ENCODE measurements at regions not wholly inside any gene's neighbourhood (a gene's known extent, or its start where the extent isn't known, plus 50 kb on each side); places are given as distances from the start of the nearest gene placed in this dataset.

- H3K4me3 ChIP-seq (ENCODE audit: low read length): no peak overlapping the region
- no peak for TF ChIP-seq CTCF (conservative IDR thresholded peaks at IDR 0.05; ENCODE audit: low read length)
- DNase-seq (ENCODE audit: low read depth): no peak
Measured at GRCh38 chr15:36406911-36407310, 172.5 kb upstream of the CDIN1 start.

- no peak for TF ChIP-seq CTCF (conservative IDR thresholded peaks at IDR 0.05; ENCODE audit: low read length)
Measured at GRCh38 chr15:36407647-36408046, 171.8 kb upstream of the CDIN1 start.

GRCh38 chr15:36409819-36410218 lies 169.6 kb upstream of the CDIN1 start:
- DNase-seq (ENCODE audit: low read depth): no peak
- no peak for TF ChIP-seq CTCF (conservative IDR thresholded peaks at IDR 0.05; ENCODE audit: low read length)
- no peak overlapping the region for H3K4me3 ChIP-seq (ENCODE audit: low read length)

More at GRCh38 chr15:36407647-36408046, 171.8 kb upstream of the CDIN1 start:
- no peak overlapping the region for H3K4me3 ChIP-seq (ENCODE audit: low read length)
- peak; percentile 78 for DNase-seq (ENCODE audit: low read depth)

- DNase-seq (ENCODE audit: low read depth): peak; percentile 15
- no peak for TF ChIP-seq CTCF (conservative IDR thresholded peaks at IDR 0.05; ENCODE audit: low read length)
- H3K4me3 ChIP-seq (ENCODE audit: low read length): no peak overlapping the region
Measured at GRCh38 chr15:36414670-36415069, 164.8 kb upstream of the CDIN1 start.

GRCh38 chr15:36415643-36416042 lies 163.8 kb upstream of the CDIN1 start:
- no peak for TF ChIP-seq CTCF (conservative IDR thresholded peaks at IDR 0.05; ENCODE audit: low read length)
- DNase-seq (ENCODE audit: low read depth): peak; percentile 66
- H3K4me3 ChIP-seq (ENCODE audit: low read length): no peak overlapping the region

- H3K4me3 ChIP-seq (ENCODE audit: low read length): no peak overlapping the region
- no peak for TF ChIP-seq CTCF (conservative IDR thresholded peaks at IDR 0.05; ENCODE audit: low read length)
- DNase-seq (ENCODE audit: low read depth): peak; percentile 53
Measured at GRCh38 chr15:36422631-36423030, 156.8 kb upstream of the CDIN1 start.

- H3K4me3 ChIP-seq (ENCODE audit: low read length): no peak overlapping the region
- TF ChIP-seq CTCF (conservative IDR thresholded peaks at IDR 0.05; ENCODE audit: low read length): no peak
- no peak for DNase-seq (ENCODE audit: low read depth)
Measured at GRCh38 chr15:36426691-36427090, 152.7 kb upstream of the CDIN1 start.

All from AG10803 (cell line).